RWPE2 (cell line): ENCODE measurements at regions not wholly inside any gene's neighbourhood (a gene's known extent, or its start where the extent isn't known, plus 50 kb on each side); places are given as distances from the start of the nearest gene placed in this dataset.

Source experiments
- ATAC-seq: fragments of 200-7000 bp; cut with Tn5 transposase; 3 replicates; pipeline ENCODE4 v1.9.1; 2021; ENCODE audit warnings: low read depth
- DNase-seq: peaks from one replicate; pipeline ENCODE4 v3.0.0-alpha.2; 2020; ENCODE audit warnings: low spot score
- H3K27ac ChIP-seq: fragments of 450-650 bp; 2 replicates; pipeline ENCODE4 v1.5.1; 2017; ENCODE audit warnings: mild to moderate bottlenecking; ENCODE audit not compliant: poor library complexity, severe bottlenecking
- H3K27me3 ChIP-seq: fragments of 250-450 bp; sonication (Bioruptor Pico); 2 replicates; pipeline ENCODE4 v1.5.1; 2021; ENCODE audit warnings: mild to moderate bottlenecking, moderate library complexity; ENCODE audit not compliant: insufficient read depth, poor library complexity, severe bottlenecking
- H3K36me3 ChIP-seq: fragments of 250-450 bp; sonication (Bioruptor Pico); 2 replicates; pipeline ENCODE4 v1.5.1; 2020; ENCODE audit warnings: low read depth, mild to moderate bottlenecking, moderate library complexity
- H3K4me1 ChIP-seq: fragments of 250-450 bp; sonication (Bioruptor Pico); 2 replicates; pipeline ENCODE4 v1.5.1; 2021; ENCODE audit warnings: mild to moderate bottlenecking, moderate library complexity; ENCODE audit not compliant: insufficient read depth, poor library complexity, severe bottlenecking
- H3K4me3 ChIP-seq: fragments of 250-450 bp; sonication (Bioruptor Pico); 2 replicates; pipeline ENCODE4 v1.5.1; 2021; ENCODE audit warnings: mild to moderate bottlenecking, moderate library complexity; ENCODE audit not compliant: severe bottlenecking
- H3K9me3 ChIP-seq: fragments of 250-450 bp; sonication (Bioruptor Pico); 2 replicates; pipeline ENCODE4 v1.5.1; 2021; ENCODE audit warnings: mild to moderate bottlenecking, moderate library complexity; ENCODE audit not compliant: severe bottlenecking
- CTCF ChIP-seq: fragments of 450-650 bp; IDR thresholded peaks from one replicate; pipeline ENCODE4 v1.5.1; 2017; ENCODE audit warnings: mild to moderate bottlenecking, moderate library complexity; ENCODE audit not compliant: poor library complexity, severe bottlenecking

GRCh38 chr19:30861919-30862318 lies 487.3 kb downstream of the TSHZ3 start:
- no peaks in the 10 kb centered on the region for H3K27me3 ChIP-seq
- H3K9me3 ChIP-seq, result no peaks in the 10 kb centered on the region
- no peaks in the 10 kb centered on the region for H3K36me3 ChIP-seq
- H3K27ac ChIP-seq, result no peak overlapping the region
- DNase-seq, result no peak
- no peak for TF ChIP-seq CTCF
- H3K4me3 ChIP-seq, result no peak overlapping the region
- ATAC-seq, result no peak
- no peaks in the 10 kb centered on the region for H3K4me1 ChIP-seq

GRCh38 chr19:30857966-30858490 lies 485.8 kb downstream of the ZNF536 start:
- Histone ChIP-seq H3K36me3 (no peaks in the 10 kb centered on the region), H3K4me3 (no peak overlapping the region), H3K4me1 (no peaks in the 10 kb centered on the region), H3K27me3 (no peaks in the 10 kb centered on the region), H3K9me3 (no peaks in the 10 kb centered on the region), H3K27ac (no peak overlapping the region)
- TF ChIP-seq CTCF, result no peak
- no peak for ATAC-seq
- DNase-seq, result no peak

- Histone ChIP-seq H3K27me3 (no peaks in the 10 kb centered on the region), H3K36me3 (no peaks in the 10 kb centered on the region), H3K9me3 (no peaks in the 10 kb centered on the region), H3K27ac (no peak overlapping the region), H3K4me3 (no peak overlapping the region), H3K4me1 (no peaks in the 10 kb centered on the region)
- no peak for TF ChIP-seq CTCF
- no peak for ATAC-seq
- DNase-seq, result no peak
These were observed 485.2 kb downstream of the ZNF536 start for GRCh38 chr19:30857388-30857787.

GRCh38 chr19:30856786-30857185 lies 484.6 kb downstream of the ZNF536 start:
- ATAC-seq (no peak), DNase-seq (no peak)
- H3K4me1 ChIP-seq, result no peaks in the 10 kb centered on the region
- no peaks in the 10 kb centered on the region for H3K27me3 ChIP-seq
- H3K9me3 ChIP-seq, result no peaks in the 10 kb centered on the region
- no peak for TF ChIP-seq CTCF
- no peaks in the 10 kb centered on the region for H3K36me3 ChIP-seq
- no peak overlapping the region for H3K27ac ChIP-seq
- H3K4me3 ChIP-seq, result no peak overlapping the region

GRCh38 chr19:30856376-30856775 lies 484.2 kb downstream of the ZNF536 start:
- Histone ChIP-seq H3K27ac (no peak overlapping the region), H3K9me3 (no peaks in the 10 kb centered on the region), H3K4me1 (no peaks in the 10 kb centered on the region), H3K27me3 (no peaks in the 10 kb centered on the region), H3K4me3 (no peak overlapping the region), H3K36me3 (no peaks in the 10 kb centered on the region)
- no peak for TF ChIP-seq CTCF
- DNase-seq (no peak), ATAC-seq (no peak)
